MCF 10A (cell line): ENCODE measurements at regions not wholly inside any gene's neighbourhood (a gene's known extent, or its start where the extent isn't known, plus 50 kb on each side); places are given as distances from the start of the nearest gene placed in this dataset.
"Not testable (repeated sequence)": the region's sequence is repeated elsewhere in the genome, so short reads cannot be mapped to it uniquely, and the experiment has no call there.

Experiments
- BruUV-seq: library from RNA; stranded (reverse); fragments of 400-500 nt; replicated peaks from 2 replicates; lab custom pipeline; 2021; lab: Mats Ljungman, UMichigan
- CTCF ChIA-PET: fragments of 300-600 bp; sonication (Branson Sonifier 250); formaldehyde crosslinking; extraction: SDS; loops from one replicate; lab custom pipeline; 2021; ENCODE audit warnings: antibody characterized with exemption, inconsistent platforms; lab: Yijun Ruan, JAX
- POLR2A ChIA-PET: fragments of 300-600, 350-650 bp; sonication (Branson Sonifier 250); formaldehyde crosslinking; extraction: SDS; loops from one replicate; lab custom pipeline; 2020; ENCODE audit warnings: antibody characterized with exemption, inconsistent platforms; lab: Yijun Ruan, JAX
- DNase-seq: peaks from one replicate; pipeline ENCODE4 v3.0.0-alpha.2; 2018; ENCODE audit not compliant: unreplicated experiment
- H3K27ac Mint-ChIP-seq: one replicate; pipeline ENCODE4 v1.8.0; 2022; ENCODE audit warnings: mild to moderate bottlenecking, low read depth, mixed read lengths; ENCODE audit not compliant: unreplicated experiment
- H3K27me3 Mint-ChIP-seq: one replicate; pipeline ENCODE4 v1.8.0; 2022; ENCODE audit warnings: mixed read lengths; ENCODE audit not compliant: insufficient read depth, unreplicated experiment
- H3K36me3 Mint-ChIP-seq: one replicate; pipeline ENCODE4 v1.8.0; 2022; ENCODE audit warnings: mild to moderate bottlenecking, moderate library complexity, mixed read lengths; ENCODE audit not compliant: insufficient read depth, unreplicated experiment
- H3K4me1 Mint-ChIP-seq: one replicate; pipeline ENCODE4 v1.8.0; 2022; ENCODE audit warnings: mixed read lengths; ENCODE audit not compliant: insufficient read depth, unreplicated experiment
- H3K4me3 Mint-ChIP-seq: one replicate; pipeline ENCODE4 v1.8.0; 2022; ENCODE audit warnings: mild to moderate bottlenecking, moderate library complexity, mixed read lengths; ENCODE audit not compliant: unreplicated experiment
- H3K9me3 Mint-ChIP-seq: one replicate; pipeline ENCODE4 v1.8.0; 2022; ENCODE audit warnings: mixed read lengths; ENCODE audit not compliant: unreplicated experiment
- CTCF ChIP-seq: fragments of 200-600 bp; IDR thresholded peaks from one replicate; pipeline ENCODE4 v1.8.0; 2022; ENCODE audit warnings: antibody characterized with exemption, mild to moderate bottlenecking; ENCODE audit not compliant: unreplicated experiment
- intact Hi-C: fragments of 100-400 bp; cut with micrococcal nuclease; formaldehyde crosslinking; loops from 2 replicates; pipeline ENCODE4 v1.14.1; 2022

DNA sequence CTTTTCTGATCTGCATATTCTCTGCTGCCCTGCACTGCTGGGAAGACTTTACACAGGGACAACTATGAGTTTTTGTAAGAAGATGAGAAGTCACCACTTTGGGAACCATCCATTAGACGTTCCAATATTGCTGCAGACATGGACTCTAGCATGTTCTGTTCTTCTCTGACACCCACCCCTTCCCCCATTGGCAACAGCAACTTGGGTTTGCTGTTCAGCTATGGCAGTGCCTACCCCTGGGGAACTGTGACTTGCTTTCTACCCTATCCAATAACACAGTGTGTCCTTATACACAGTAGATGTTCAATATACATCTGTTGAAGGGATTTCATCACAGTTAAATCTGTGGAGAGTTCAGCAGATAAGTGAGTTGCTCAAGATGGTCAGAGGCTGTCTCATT is 4225.1 kb upstream of the OR11H1 start:
- H3K27ac Mint-ChIP-seq, intact Hi-C loops: not testable (repeated sequence)

DNA sequence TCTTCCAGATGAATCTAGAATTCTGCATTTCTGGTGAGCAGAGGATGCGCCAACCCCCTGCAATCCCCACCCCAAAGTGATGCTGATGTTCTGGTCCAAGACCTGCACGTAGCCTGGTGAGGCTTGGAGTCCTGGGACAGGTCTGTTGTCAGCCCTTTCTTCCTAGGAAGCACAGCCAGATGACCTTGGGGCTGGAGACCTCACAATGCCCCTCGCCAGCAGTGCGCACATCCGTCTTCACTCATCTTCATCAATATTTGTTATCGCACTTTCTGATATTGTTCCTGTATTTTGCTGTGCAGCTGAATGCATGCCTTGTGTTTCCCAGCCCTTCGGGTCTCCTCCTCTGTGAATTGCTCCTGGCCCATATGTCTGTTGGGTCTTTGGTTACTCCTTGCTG is 4222.8 kb upstream of the OR11H1 start:
- POLR2A ChIA-PET: not testable (repeated sequence)
- peaks cover 58% of the 10 kb centered on the region for H3K9me3 Mint-ChIP-seq

More for the DNA sequence above, 4225.1 kb upstream of the OR11H1 start:
- CTCF ChIA-PET, H3K27me3 Mint-ChIP-seq, POLR2A ChIA-PET, H3K4me1 Mint-ChIP-seq, H3K36me3 Mint-ChIP-seq, BruUV-seq, H3K4me3 Mint-ChIP-seq, DNase-seq: not testable (repeated sequence)
- peaks cover 55% of the 10 kb centered on the region for H3K9me3 Mint-ChIP-seq

DNA sequence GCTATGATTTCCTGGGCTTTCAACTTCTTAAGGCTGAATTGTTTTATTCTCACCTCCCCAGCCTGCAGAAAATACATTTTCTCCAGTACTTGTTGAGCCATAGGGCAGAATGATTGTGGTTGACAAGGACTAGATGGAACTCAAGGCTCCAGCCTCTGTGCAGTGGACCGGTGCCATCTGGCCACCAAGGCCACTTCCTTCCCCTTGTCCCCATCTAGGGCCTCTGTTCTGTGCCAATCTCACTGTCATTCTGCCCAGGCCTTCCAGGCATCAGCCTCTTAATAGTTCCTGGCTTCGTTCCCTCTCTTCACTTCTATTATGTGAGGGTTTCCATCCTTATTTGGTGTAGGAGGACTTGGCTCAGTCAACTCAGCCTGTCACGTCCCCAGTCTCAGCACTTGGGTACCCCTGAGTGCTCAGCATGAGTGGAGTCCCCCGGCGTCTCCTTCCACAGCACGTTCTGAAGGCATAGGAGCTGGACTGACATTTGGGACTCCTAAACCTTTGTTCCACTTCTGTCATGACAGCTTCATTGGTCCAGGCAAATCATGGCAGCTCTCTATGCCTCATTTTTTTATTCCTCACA is 4221.0 kb upstream of the OR11H1 start:
- intact Hi-C loops, H3K36me3 Mint-ChIP-seq, H3K27me3 Mint-ChIP-seq, H3K4me1 Mint-ChIP-seq, POLR2A ChIA-PET, CTCF ChIA-PET, H3K27ac Mint-ChIP-seq, H3K4me3 Mint-ChIP-seq, DNase-seq, BruUV-seq: not testable (repeated sequence)
- peaks cover 71% of the 10 kb centered on the region for H3K9me3 Mint-ChIP-seq

More for the DNA sequence above, 4222.8 kb upstream of the OR11H1 start:
- H3K27ac Mint-ChIP-seq, DNase-seq, H3K36me3 Mint-ChIP-seq, BruUV-seq, H3K4me3 Mint-ChIP-seq, intact Hi-C loops, CTCF ChIA-PET, H3K4me1 Mint-ChIP-seq, H3K27me3 Mint-ChIP-seq: not testable (repeated sequence)

GRCh38 chr22:11307998-11308397 is 4220.0 kb upstream of the OR11H1 start:
- Mint-ChIP-seq H3K4me1 (no peaks in the 10 kb centered on the region), H3K27ac (no peak overlapping the region), H3K27me3 (no peaks in the 10 kb centered on the region), H3K9me3 (peaks cover 65% of the 10 kb centered on the region), H3K4me3 (no peak overlapping the region), H3K36me3 (no peaks in the 10 kb centered on the region)
- ChIA-PET POLR2A (no interaction called here), CTCF (interaction anchor here (0.6 kb wide), 1 partner anchor 1301 kb away, joined by 3 read pairs; no protein-coding TSS in a partner anchor)
- intact Hi-C loops: no loop called here
- no TSS peak for BruUV-seq
- no peak for TF ChIP-seq CTCF
- DNase-seq: no peak

DNA sequence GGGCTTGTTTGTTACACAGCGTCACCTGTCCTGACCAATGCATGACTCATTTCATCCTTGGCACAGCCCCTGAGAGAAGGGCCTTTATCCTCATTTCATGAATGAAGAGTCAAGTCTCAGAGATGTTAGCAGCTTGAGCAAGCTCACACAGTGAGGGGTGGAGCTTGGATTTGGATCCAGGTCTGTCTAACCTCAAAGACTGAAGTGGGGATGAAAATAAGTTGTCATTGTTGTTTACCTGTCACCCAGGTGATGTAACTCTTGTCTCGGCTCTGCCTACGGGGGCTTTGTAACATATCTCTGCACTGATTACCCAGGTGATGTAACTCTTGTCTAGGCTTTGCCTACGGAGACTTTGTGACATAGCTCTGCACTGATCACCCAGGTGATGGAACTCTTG is 4218.2 kb upstream of the OR11H1 start:
- DNase-seq, H3K4me1 Mint-ChIP-seq, BruUV-seq, intact Hi-C loops, H3K4me3 Mint-ChIP-seq, H3K27me3 Mint-ChIP-seq, POLR2A ChIA-PET, H3K36me3 Mint-ChIP-seq, H3K27ac Mint-ChIP-seq, CTCF ChIA-PET: not testable (repeated sequence)
- peaks cover 66% of the 10 kb centered on the region for H3K9me3 Mint-ChIP-seq

DNA sequence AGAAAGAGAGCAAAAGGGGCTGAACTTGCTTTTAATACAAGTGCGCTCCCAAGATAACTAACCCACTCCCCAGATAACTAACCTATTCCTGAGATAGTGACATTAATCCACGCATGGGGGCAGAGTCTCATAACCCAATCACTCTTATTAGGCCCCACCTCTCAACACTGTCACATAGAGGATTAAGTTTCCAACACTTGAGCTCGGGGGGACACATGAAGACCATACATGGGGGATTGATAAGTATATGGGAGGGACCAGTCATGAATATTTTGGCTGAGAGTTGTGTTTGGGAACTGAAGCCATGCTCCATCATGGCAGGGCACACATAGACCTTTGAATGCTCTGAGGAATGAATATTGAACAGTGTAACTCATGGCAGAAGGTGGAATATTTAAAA is 4217.3 kb upstream of the OR11H1 start:
- H3K27me3 Mint-ChIP-seq, POLR2A ChIA-PET, CTCF ChIA-PET, BruUV-seq, DNase-seq, intact Hi-C loops, H3K36me3 Mint-ChIP-seq, H3K27ac Mint-ChIP-seq, H3K4me3 Mint-ChIP-seq, H3K4me1 Mint-ChIP-seq: not testable (repeated sequence)
- peaks cover 61% of the 10 kb centered on the region for H3K9me3 Mint-ChIP-seq

GRCh38 chr22:11312640-11313039 is 4215.4 kb upstream of the OR11H1 start:
- BruUV-seq, H3K27ac Mint-ChIP-seq, H3K36me3 Mint-ChIP-seq, DNase-seq, POLR2A ChIA-PET, CTCF ChIA-PET, H3K27me3 Mint-ChIP-seq, H3K4me1 Mint-ChIP-seq, intact Hi-C loops, H3K4me3 Mint-ChIP-seq: not testable (repeated sequence)
- peaks cover 52% of the 10 kb centered on the region for H3K9me3 Mint-ChIP-seq

DNA sequence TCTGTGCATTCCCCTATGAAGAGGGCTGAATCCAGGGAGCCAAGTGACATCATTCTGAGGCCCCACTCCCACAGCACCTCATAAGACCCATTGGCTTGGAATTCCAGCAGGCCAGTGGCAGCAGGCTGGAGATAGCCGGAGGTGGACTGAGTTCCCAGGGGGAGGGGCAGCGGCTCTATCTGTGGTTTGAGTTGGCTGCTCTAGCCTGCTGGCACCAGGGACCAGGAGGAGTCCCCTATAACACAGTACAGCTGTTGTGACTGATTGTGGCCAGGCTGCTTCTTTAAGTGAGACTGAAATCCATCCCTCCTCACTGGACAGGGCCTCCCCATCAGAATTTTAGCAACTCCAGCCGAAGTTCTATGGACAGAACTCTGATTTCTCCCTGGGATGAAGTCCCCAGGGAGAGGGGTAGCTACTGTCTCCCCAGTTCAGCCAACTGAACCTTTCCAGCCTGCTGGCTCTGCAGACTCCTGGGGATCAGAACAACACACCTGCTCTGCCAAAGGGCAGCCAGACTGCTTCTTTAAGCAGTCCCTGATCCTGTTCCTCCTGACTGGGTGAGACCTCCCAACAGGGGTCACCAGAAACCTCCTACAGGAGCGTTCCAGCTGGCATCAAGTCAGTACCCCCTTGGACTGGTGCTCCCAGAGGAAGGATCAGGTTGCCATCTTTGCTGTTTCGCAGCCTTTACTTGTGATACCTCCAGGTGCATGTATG is 4214.8 kb upstream of the OR11H1 start:
- H3K36me3 Mint-ChIP-seq, POLR2A ChIA-PET, H3K4me3 Mint-ChIP-seq, BruUV-seq, H3K27ac Mint-ChIP-seq, DNase-seq, intact Hi-C loops, CTCF ChIA-PET, H3K27me3 Mint-ChIP-seq, H3K4me1 Mint-ChIP-seq: not testable (repeated sequence)
- H3K9me3 Mint-ChIP-seq: peaks cover 47% of the 10 kb centered on the region
